ENCODE measurements at regions not wholly inside any gene's neighbourhood (a gene's known extent, or its start where the extent isn't known, plus 50 kb on each side); places are given as distances from the start of the nearest gene placed in this dataset.
"Not testable (repeated sequence)": the region's sequence is repeated elsewhere in the genome, so short reads cannot be mapped to it uniquely, and the experiment has no call there.

DNA sequence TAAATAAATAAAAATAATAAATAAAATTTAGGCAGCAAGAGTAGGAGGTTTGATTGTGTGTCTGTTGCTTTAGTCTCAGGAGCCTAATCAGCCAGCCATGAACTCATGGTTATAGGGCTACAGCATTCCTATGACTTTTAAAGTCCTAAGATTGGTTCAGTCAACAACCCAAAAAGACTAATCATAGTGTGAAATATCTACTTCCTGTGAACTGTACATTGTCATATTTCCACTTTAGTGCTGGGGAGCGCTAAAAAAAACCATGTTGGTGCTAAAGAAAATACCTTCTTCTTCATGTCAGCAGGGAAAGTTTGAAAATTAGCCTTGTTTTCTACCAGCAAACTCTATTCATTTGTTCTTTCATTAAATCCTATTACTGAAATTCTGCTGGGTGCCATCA, 521.6 kb downstream of the RNF144A start:
- no peak for DNase-seq
- intact Hi-C loops (cut with DNase I; ENCODE audit: low total_unique reads), result no loop called here
- H3K27ac ChIP-seq, result no peak overlapping the region

DNA sequence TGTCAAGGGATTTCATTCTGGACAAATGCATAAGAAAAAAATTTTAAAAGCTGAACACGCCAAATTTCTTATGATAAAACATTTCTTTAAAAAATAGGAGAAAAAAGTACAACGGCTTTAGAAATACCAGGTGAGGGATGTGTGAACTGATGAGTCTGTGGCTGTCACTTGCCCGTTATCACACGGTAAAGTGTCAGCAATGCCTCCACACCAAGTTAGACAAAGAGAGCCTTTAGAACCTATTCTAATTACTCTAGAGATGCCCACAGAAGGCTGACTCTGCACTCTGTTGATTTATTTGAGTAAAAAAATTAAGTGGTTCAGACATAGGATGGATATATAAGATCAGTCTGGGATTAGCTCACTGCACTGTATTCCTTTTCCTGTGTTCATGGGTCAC, 523.8 kb downstream of the RNF144A start:
- no peak for TF ChIP-seq POLR2A (IDR thresholded peaks at IDR 0.05)
- TF ChIP-seq, protein P1, sequence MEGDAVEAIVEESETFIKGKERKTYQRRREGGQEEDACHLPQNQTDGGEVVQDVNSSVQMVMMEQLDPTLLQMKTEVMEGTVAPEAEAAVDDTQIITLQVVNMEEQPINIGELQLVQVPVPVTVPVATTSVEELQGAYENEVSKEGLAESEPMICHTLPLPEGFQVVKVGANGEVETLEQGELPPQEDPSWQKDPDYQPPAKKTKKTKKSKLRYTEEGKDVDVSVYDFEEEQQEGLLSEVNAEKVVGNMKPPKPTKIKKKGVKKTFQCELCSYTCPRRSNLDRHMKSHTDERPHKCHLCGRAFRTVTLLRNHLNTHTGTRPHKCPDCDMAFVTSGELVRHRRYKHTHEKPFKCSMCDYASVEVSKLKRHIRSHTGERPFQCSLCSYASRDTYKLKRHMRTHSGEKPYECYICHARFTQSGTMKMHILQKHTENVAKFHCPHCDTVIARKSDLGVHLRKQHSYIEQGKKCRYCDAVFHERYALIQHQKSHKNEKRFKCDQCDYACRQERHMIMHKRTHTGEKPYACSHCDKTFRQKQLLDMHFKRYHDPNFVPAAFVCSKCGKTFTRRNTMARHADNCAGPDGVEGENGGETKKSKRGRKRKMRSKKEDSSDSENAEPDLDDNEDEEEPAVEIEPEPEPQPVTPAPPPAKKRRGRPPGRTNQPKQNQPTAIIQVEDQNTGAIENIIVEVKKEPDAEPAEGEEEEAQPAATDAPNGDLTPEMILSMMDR (IDR thresholded peaks at IDR 0.05 in 4 of 5, conservative IDR thresholded peaks at IDR 0.05 in 1 of 5), result no peak
- DNase-seq, result no peak
- in situ Hi-C loops (cut with MboI; ENCODE audit: low sequenced_read_pairs in 4 of 4) (no loop called here), intact Hi-C loops (cut with DNase I; ENCODE audit: low total_unique reads) (no loop called here)
- H3K27ac ChIP-seq, result no peak overlapping the region
- no peaks in the 10 kb centered on the region for H3K27me3 ChIP-seq
- H3K36me3 ChIP-seq, result no peaks in the 10 kb centered on the region
- ATAC-seq, result no peak
- no peak overlapping the region for H3K4me3 ChIP-seq
- no peaks in the 10 kb centered on the region for H3K9me3 ChIP-seq
- no peaks in the 10 kb centered on the region for H3K4me1 ChIP-seq

More for the DNA sequence above, 521.6 kb downstream of the RNF144A start:
- in situ Hi-C loops (cut with MboI; ENCODE audit: low sequenced_read_pairs in 4 of 4), result no loop called here
- Histone ChIP-seq H3K9me3 (peaks cover 0 to 4% (median 0%) of the 10 kb centered on the region in 3 donors), H3K4me3 (no peak overlapping the region), H3K27me3 (no peaks in the 10 kb centered on the region), H3K4me1 (no peaks in the 10 kb centered on the region), H3K36me3 (no peaks in the 10 kb centered on the region)
- no peak for ATAC-seq
- TF ChIP-seq POLR2A (IDR thresholded peaks at IDR 0.05), result no peak
- TF ChIP-seq, protein P1 (IDR thresholded peaks at IDR 0.05 in 4 of 5, conservative IDR thresholded peaks at IDR 0.05 in 1 of 5), result no peak

DNA sequence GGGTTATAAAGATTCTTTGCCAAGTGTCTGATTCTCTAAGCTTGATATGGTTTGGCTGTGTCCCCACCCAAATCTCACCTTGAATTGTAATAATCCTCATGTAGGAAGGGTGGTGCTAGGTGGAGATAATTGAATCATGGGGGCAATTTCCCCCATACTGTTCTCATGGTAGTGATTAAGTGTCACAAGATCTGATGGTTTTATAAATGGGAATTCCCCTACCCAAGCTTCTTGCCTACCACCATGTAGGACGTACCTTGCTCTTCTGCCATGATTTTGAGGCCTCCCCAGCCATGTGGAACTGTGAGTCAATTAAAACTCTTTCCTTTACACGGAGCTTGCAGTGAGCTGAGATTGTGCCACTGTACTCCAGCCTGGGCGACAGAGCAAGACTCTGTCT, 524.6 kb downstream of the RNF144A start:
- H3K4me1 ChIP-seq; ATAC-seq; H3K27me3 ChIP-seq; H3K9me3 ChIP-seq; in situ Hi-C loops (cut with MboI; ENCODE audit: low sequenced_read_pairs in 4 of 4); H3K36me3 ChIP-seq; DNase-seq; H3K4me3 ChIP-seq; H3K27ac ChIP-seq; intact Hi-C loops (cut with DNase I; ENCODE audit: low total_unique reads): not testable (repeated sequence)

DNA sequence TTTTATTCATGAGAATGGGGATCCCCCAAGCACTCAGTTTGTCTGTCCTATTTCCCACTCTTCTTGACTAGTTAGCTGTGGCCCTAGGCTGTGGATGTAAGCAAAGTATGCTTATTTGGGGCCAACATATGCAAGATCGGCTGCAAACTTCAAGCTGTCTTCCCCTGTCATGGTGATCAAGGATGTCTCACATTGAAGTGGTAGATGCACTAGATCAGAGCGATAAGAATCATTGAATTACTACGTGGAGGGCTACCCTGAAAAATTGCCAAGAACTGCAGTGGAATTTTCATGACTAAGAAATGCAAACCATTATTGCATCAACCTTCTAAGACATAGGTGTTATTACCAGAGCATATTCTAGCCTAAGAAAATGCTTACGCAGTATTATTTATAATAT, 527.4 kb downstream of the RNF144A start:
- DNase-seq, result no peak
- Histone ChIP-seq H3K27ac (no peak overlapping the region), H3K9me3 (no peaks in the 10 kb centered on the region), H3K36me3 (no peaks in the 10 kb centered on the region), H3K27me3 (no peaks in the 10 kb centered on the region), H3K4me1 (no peaks in the 10 kb centered on the region), H3K4me3 (no peak overlapping the region)
- TF ChIP-seq, protein P1 (IDR thresholded peaks at IDR 0.05 in 4 of 5, conservative IDR thresholded peaks at IDR 0.05 in 1 of 5), result no peak
- TF ChIP-seq POLR2A (IDR thresholded peaks at IDR 0.05), result no peak
- intact Hi-C loops (cut with DNase I; ENCODE audit: low total_unique reads) (no loop called here), in situ Hi-C loops (cut with MboI; ENCODE audit: low sequenced_read_pairs in 4 of 4) (no loop called here)
- ATAC-seq, result no peak

DNA sequence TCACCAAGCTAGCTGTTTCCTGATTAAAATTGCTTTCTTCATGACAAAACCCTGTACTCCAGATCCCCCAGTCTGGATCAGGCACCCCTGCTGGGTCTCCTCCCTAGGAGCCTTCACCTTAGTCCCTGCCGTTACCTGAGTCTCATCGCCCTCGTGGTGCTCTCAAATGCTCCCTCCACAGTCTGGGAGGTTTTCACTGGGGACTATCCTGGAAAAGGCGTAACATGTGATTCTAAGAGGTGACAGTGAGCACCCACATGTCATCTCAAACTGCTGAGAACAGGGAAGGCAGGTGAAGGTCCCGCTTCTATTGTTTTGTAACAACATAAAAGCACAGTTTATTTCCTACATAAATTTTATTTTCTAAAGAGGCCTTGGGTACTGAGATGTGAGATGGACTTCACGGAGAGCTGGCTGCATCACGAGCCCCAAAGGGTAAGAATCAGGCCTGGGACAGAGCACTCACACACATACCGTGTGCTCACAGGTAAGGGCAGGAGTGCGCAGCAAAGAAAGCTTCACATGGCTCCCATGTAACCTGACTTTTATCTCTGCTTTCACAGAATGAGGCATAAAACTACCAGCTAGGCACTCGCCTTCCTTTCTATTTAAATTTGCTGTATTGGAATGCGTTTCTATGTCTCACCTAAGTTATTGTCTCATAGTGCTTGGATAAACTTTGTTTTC, 531.5 kb downstream of the RNF144A start:
- no peak for DNase-seq
- intact Hi-C loops (cut with DNase I; ENCODE audit: low total_unique reads), result no loop called here
- Histone ChIP-seq H3K4me1 (no peaks in the 10 kb centered on the region), H3K27me3 (no peaks in the 10 kb centered on the region), H3K36me3 (no peaks in the 10 kb centered on the region), H3K9me3 (no peaks in the 10 kb centered on the region), H3K27ac (no peak overlapping the region), H3K4me3 (no peak overlapping the region)
- in situ Hi-C loops (cut with MboI; ENCODE audit: low sequenced_read_pairs in 4 of 4), result no loop called here
- no peak for TF ChIP-seq POLR2A (IDR thresholded peaks at IDR 0.05)
- TF ChIP-seq, protein P1 (IDR thresholded peaks at IDR 0.05 in 4 of 5, conservative IDR thresholded peaks at IDR 0.05 in 1 of 5), result no peak
- no peak for ATAC-seq
